ENCODE measurements at regions not wholly inside any gene's neighbourhood (a gene's known extent, or its start where the extent isn't known, plus 50 kb on each side); places are given as distances from the start of the nearest gene placed in this dataset.
"Not testable (repeated sequence)": the region's sequence is repeated elsewhere in the genome, so short reads cannot be mapped to it uniquely, and the experiment has no call there.

- POLR2A ChIA-PET; CTCF ChIA-PET; H3K36me3 ChIP-seq (ENCODE audit: control insufficient read depth, insufficient read depth, low read length); H3K27me3 ChIP-seq (ENCODE audit: control insufficient read depth, insufficient read depth, low read length); DNase-seq (ENCODE audit: low read depth); H3K4me3 ChIP-seq (ENCODE audit: low read depth, low read length): not testable (repeated sequence)
Observed at GRCh38 chr13:51170128-51170497, 52.1 kb upstream of the FAM124A start.

GRCh38 chr13:51169303-51170127, 52.7 kb upstream of the FAM124A start:
- POLR2A ChIA-PET; H3K27me3 ChIP-seq (ENCODE audit: control insufficient read depth, insufficient read depth, low read length); H3K4me3 ChIP-seq (ENCODE audit: low read depth, low read length); H3K36me3 ChIP-seq (ENCODE audit: control insufficient read depth, insufficient read depth, low read length); CTCF ChIA-PET; DNase-seq (ENCODE audit: low read depth): not testable (repeated sequence)

GRCh38 chr13:51168623-51169022, 53.6 kb upstream of the FAM124A start:
- ChIA-PET CTCF (interaction anchor here (1.2 kb wide), 2 partner anchors 20 to 118 kb away, joined by 3 read pairs; no protein-coding TSS in a partner anchor), POLR2A (no interaction called here)
- no peak for TF ChIP-seq CTCF (IDR thresholded peaks at IDR 0.05; ENCODE audit: insufficient read depth, low read depth, low read length)
- peaks cover 2% of the 10 kb centered on the region; the same call in 1 of the 2 replicates for H3K27me3 ChIP-seq (ENCODE audit: control insufficient read depth, insufficient read depth, low read length)
- no peak overlapping the region for H3K4me3 ChIP-seq (ENCODE audit: low read depth, low read length)
- no peaks in the 10 kb centered on the region for H3K36me3 ChIP-seq (ENCODE audit: control insufficient read depth, insufficient read depth, low read length)
- no peak for DNase-seq (ENCODE audit: low read depth)

- ChIA-PET POLR2A (no interaction called here), CTCF (interaction anchor here (1.2 kb wide), 2 partner anchors 19 to 119 kb away, joined by 3 read pairs; no protein-coding TSS in a partner anchor)
- no peak for DNase-seq (ENCODE audit: low read depth)
- Histone ChIP-seq H3K4me3 (ENCODE audit: low read depth, low read length) (no peak overlapping the region), H3K27me3 (ENCODE audit: control insufficient read depth, insufficient read depth, low read length) (peaks cover 2% of the 10 kb centered on the region; the same call in 1 of the 2 replicates), H3K36me3 (ENCODE audit: control insufficient read depth, insufficient read depth, low read length) (no peaks in the 10 kb centered on the region)
- no peak for TF ChIP-seq CTCF (IDR thresholded peaks at IDR 0.05; ENCODE audit: insufficient read depth, low read depth, low read length)
Observed at GRCh38 chr13:51167393-51168191, 54.6 kb upstream of the FAM124A start.

- ChIA-PET CTCF (interaction anchor here (1.9 kb wide), 1 partner anchor 37 kb away, joined by 5 read pairs; no protein-coding TSS in a partner anchor), POLR2A (no interaction called here)
- no peak for DNase-seq (ENCODE audit: low read depth)
- H3K36me3 ChIP-seq (ENCODE audit: control insufficient read depth, insufficient read depth, low read length) = no peaks in the 10 kb centered on the region
- TF ChIP-seq CTCF (IDR thresholded peaks at IDR 0.05; ENCODE audit: insufficient read depth, low read depth, low read length) = no peak
- no peaks in the 10 kb centered on the region for H3K27me3 ChIP-seq (ENCODE audit: control insufficient read depth, insufficient read depth, low read length)
- no peak overlapping the region for H3K4me3 ChIP-seq (ENCODE audit: low read depth, low read length)
Observed at GRCh38 chr13:51162701-51163100, 51.6 kb upstream of the C13orf42 start.
